ENCODE measurements at regions not wholly inside any gene's neighbourhood (a gene's known extent, or its start where the extent isn't known, plus 50 kb on each side); places are given as distances from the start of the nearest gene placed in this dataset.
A peak's percentile ranks its signal among the peaks of the same experiment; 100 is the strongest.

DNA sequence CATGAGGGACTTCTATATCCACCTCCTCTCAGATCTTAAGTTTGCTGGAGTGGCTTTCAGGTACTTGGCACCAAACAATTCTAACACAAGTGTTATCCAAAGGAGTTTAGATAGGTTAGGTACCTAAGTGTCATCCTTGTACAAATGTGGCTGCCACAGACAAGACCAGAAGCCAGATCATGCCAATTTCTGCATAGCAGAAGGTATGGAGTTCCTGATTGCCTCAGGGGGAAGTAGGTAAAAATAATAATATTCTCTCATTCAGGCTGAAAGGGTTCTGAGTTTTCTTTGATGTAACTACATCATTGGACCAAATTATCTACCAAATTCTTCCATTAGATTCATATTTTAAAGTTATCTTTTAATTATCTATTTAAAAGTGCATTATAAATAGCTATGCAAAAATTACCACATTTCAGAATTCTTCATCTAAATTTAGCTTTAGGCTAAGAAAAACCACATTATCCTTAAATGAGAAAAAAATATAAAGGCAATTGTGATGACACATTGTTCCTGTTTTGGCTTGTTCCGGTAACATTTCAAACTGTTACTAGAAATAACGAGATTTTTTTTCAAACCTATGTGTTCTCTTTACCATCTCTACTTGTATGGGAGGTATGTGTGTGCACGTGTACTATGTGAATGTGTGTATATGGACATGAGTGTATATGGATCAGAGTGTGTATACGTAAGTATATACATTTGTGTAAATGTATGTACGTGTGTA, 66.2 kb upstream of the POU2AF2 start:
- DNase-seq (ENCODE audit: low read depth) = no peak
- TF ChIP-seq, protein P1, sequence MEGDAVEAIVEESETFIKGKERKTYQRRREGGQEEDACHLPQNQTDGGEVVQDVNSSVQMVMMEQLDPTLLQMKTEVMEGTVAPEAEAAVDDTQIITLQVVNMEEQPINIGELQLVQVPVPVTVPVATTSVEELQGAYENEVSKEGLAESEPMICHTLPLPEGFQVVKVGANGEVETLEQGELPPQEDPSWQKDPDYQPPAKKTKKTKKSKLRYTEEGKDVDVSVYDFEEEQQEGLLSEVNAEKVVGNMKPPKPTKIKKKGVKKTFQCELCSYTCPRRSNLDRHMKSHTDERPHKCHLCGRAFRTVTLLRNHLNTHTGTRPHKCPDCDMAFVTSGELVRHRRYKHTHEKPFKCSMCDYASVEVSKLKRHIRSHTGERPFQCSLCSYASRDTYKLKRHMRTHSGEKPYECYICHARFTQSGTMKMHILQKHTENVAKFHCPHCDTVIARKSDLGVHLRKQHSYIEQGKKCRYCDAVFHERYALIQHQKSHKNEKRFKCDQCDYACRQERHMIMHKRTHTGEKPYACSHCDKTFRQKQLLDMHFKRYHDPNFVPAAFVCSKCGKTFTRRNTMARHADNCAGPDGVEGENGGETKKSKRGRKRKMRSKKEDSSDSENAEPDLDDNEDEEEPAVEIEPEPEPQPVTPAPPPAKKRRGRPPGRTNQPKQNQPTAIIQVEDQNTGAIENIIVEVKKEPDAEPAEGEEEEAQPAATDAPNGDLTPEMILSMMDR (IDR thresholded peaks at IDR 0.05; ENCODE audit: insufficient read depth, low read depth, low read length, missing control alignments) = no peak
- H3K4me3 ChIP-seq (ENCODE audit: low read length) = no peak overlapping the region

GRCh38 chr11:111177037-111177871, 68.3 kb upstream of the POU2AF2 start:
- TF ChIP-seq, protein P1 (IDR thresholded peaks at IDR 0.05; ENCODE audit: insufficient read depth, low read depth, low read length, missing control alignments) = no peak
- no peak overlapping the region for H3K4me3 ChIP-seq (ENCODE audit: low read length)
- DNase-seq (ENCODE audit: low read depth) = no peak

GRCh38 chr11:111176603-111177002, 68.9 kb upstream of the POU2AF2 start:
- TF ChIP-seq, protein P1 (IDR thresholded peaks at IDR 0.05; ENCODE audit: insufficient read depth, low read depth, low read length, missing control alignments) = no peak

GRCh38 chr11:111173221-111173620, 72.3 kb upstream of the POU2AF2 start:
- DNase-seq (ENCODE audit: low read depth) = no peak
- TF ChIP-seq, protein P1 (IDR thresholded peaks at IDR 0.05; ENCODE audit: insufficient read depth, low read depth, low read length, missing control alignments) = no peak
- no peak overlapping the region for H3K4me3 ChIP-seq (ENCODE audit: low read length)

More at GRCh38 chr11:111176603-111177002, 68.9 kb upstream of the POU2AF2 start:
- H3K4me3 ChIP-seq (ENCODE audit: low read length) = no peak overlapping the region
- peak; percentile 36 for DNase-seq (ENCODE audit: low read depth)

- TF ChIP-seq, protein P1 (IDR thresholded peaks at IDR 0.05; ENCODE audit: insufficient read depth, low read depth, low read length, missing control alignments) = no peak
- DNase-seq (ENCODE audit: low read depth) = no peak
- no peak overlapping the region for H3K4me3 ChIP-seq (ENCODE audit: low read length)
Measured at GRCh38 chr11:111172321-111172862, 73.1 kb upstream of the POU2AF2 start.

- DNase-seq (ENCODE audit: low read depth) = no peak
- H3K4me3 ChIP-seq (ENCODE audit: low read length) = no peak overlapping the region
- TF ChIP-seq, protein P1 (IDR thresholded peaks at IDR 0.05; ENCODE audit: insufficient read depth, low read depth, low read length, missing control alignments) = no peak
Measured at GRCh38 chr11:111170761-111171379, 74.7 kb upstream of the POU2AF2 start.
